Osteoblast (primary cell): ENCODE measurements at regions not wholly inside any gene's neighbourhood (a gene's known extent, or its start where the extent isn't known, plus 50 kb on each side); places are given as distances from the start of the nearest gene placed in this dataset.

Experiments used
- DNase-seq: peaks from one replicate; pipeline ENCODE4 v3.0.0; 2011; ENCODE audit warnings: low spot score, mixed read lengths; ENCODE audit not compliant: insufficient read length; ENCODE audit errors: missing footprints
- H2AFZ ChIP-seq: 2 replicates; pipeline ENCODE4 v1.6.0; 2011; ENCODE audit warnings: mild to moderate bottlenecking, low read length
- H3K27ac ChIP-seq: 2 replicates; pipeline ENCODE4 v1.5.1; 2011; ENCODE audit warnings: mild to moderate bottlenecking, low read depth, low read length, moderate library complexity
- H3K27me3 ChIP-seq: 2 replicates; pipeline ENCODE4 v1.6.0; 2012; ENCODE audit warnings: mild to moderate bottlenecking, control low read depth, inconsistent platforms, low read length, moderate library complexity; ENCODE audit not compliant: insufficient read depth
- H3K36me3 ChIP-seq: 2 replicates; pipeline ENCODE4 v1.5.1; 2011; ENCODE audit warnings: mild to moderate bottlenecking, low read length, control low read depth, moderate library complexity; ENCODE audit not compliant: insufficient read depth
- H3K4me1 ChIP-seq: 2 replicates; pipeline ENCODE4 v1.5.1; 2011; ENCODE audit warnings: mild to moderate bottlenecking, low read length, control low read depth, moderate library complexity; ENCODE audit not compliant: insufficient read depth
- H3K4me2 ChIP-seq: 2 replicates; pipeline ENCODE4 v1.6.0; 2011; ENCODE audit warnings: mild to moderate bottlenecking, low read length; ENCODE audit not compliant: insufficient read depth
- H3K4me3 ChIP-seq: fragments of 200-600 bp; sonication (generic); 3 replicates; pipeline ENCODE4 v1.5.1; 2012; ENCODE audit warnings: mild to moderate bottlenecking, low read length, inconsistent platforms; ENCODE audit not compliant: insufficient read depth
- H3K79me2 ChIP-seq: 2 replicates; pipeline ENCODE4 v1.6.0; 2012; ENCODE audit warnings: mild to moderate bottlenecking, low read length, control low read depth, inconsistent platforms; ENCODE audit not compliant: insufficient read depth
- H3K9me3 ChIP-seq: 2 replicates; pipeline ENCODE4 v1.5.1; 2011; ENCODE audit warnings: low read depth, low read length, control low read depth
- H4K20me1 ChIP-seq: 2 replicates; pipeline ENCODE4 v1.6.0; 2012; ENCODE audit warnings: mild to moderate bottlenecking, low read length, control low read depth; ENCODE audit not compliant: insufficient read depth
- CTCF ChIP-seq: IDR thresholded peaks from 2 replicates; pipeline ENCODE4 v1.5.1; 2011; ENCODE audit warnings: mild to moderate bottlenecking, low read depth, low read length, moderate library complexity; ENCODE audit errors: extremely low read depth

DNA sequence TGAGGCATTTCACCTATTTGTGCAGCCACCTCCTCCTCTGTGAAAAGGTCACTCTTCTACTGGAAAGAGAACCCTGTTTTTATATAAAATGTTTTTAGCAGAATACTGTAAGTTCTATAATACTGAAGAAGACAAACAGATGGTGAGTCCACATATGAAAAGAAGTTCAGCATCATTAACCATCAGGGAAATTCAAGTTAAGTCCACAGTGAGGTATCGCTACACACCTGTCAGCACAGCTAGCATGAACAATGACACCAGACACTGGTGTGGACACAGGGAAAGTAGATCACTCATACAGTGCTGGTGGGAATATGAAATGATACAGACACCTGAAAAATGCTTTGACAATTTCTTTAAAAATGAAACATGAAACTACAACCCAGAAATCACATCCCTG, 133.0 kb downstream of the MAD2L1 start:
- DNase-seq, result no peak
- H3K4me2 ChIP-seq, result no peak overlapping the region
- H3K9me3 ChIP-seq, result no peaks in the 10 kb centered on the region
- H3K4me1 ChIP-seq, result peaks cover 5% of the 10 kb centered on the region
- H4K20me1 ChIP-seq, result no peaks in the 10 kb centered on the region
- TF ChIP-seq CTCF, result no peak
- H3K27ac ChIP-seq, result no peak overlapping the region
- no peak overlapping the region for H3K4me3 ChIP-seq
- H3K79me2 ChIP-seq, result no peaks in the 10 kb centered on the region
- no peak overlapping the region for H2AFZ ChIP-seq
- H3K36me3 ChIP-seq, result no peaks in the 10 kb centered on the region
- no peaks in the 10 kb centered on the region for H3K27me3 ChIP-seq

- no peaks in the 10 kb centered on the region for H3K4me1 ChIP-seq
- no peak overlapping the region for H3K4me3 ChIP-seq
- no peaks in the 10 kb centered on the region for H3K9me3 ChIP-seq
- no peak overlapping the region for H3K4me2 ChIP-seq
- DNase-seq, result no peak
- H4K20me1 ChIP-seq, result no peaks in the 10 kb centered on the region
- no peaks in the 10 kb centered on the region for H3K79me2 ChIP-seq
- H3K27ac ChIP-seq, result no peak overlapping the region
- no peaks in the 10 kb centered on the region for H3K36me3 ChIP-seq
- no peaks in the 10 kb centered on the region for H3K27me3 ChIP-seq
- no peak for TF ChIP-seq CTCF
- no peak overlapping the region for H2AFZ ChIP-seq
Observed at GRCh38 chr4:119932277-119932676, 134.4 kb downstream of the MAD2L1 start.

DNA sequence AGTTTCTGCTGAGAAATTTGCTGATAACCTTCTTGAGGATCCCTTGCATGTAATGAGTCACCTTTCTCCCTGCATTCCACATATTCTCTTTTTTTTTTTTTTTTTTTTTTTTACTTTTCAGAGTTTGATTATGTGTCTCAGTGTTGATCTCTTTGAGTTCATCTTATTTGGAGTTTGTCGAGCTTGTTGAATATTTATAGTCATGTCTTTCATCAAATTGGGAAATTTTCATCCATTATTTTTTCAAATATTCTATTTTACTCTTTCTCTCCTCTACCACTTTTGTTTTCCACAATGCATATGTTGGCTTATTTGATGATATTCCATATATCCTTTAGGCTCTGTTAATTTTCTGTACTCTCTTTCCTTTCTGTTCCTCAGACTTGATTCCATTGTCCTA, 136.1 kb downstream of the MAD2L1 start:
- H3K4me3 ChIP-seq, result no peak overlapping the region
- H3K79me2 ChIP-seq, result no peaks in the 10 kb centered on the region
- no peaks in the 10 kb centered on the region for H3K9me3 ChIP-seq
- no peak overlapping the region for H3K27ac ChIP-seq
- no peaks in the 10 kb centered on the region for H3K27me3 ChIP-seq
- no peaks in the 10 kb centered on the region for H4K20me1 ChIP-seq
- no peak overlapping the region for H3K4me2 ChIP-seq
- no peak for DNase-seq
- no peak for TF ChIP-seq CTCF
- H2AFZ ChIP-seq, result no peak overlapping the region
- no peaks in the 10 kb centered on the region for H3K4me1 ChIP-seq
- H3K36me3 ChIP-seq, result no peaks in the 10 kb centered on the region

GRCh38 chr4:119921830-119922229, 144.8 kb downstream of the MAD2L1 start:
- DNase-seq, result no peak
- Histone ChIP-seq H3K4me2 (no peak overlapping the region), H3K9me3 (no peaks in the 10 kb centered on the region), H3K4me3 (no peak overlapping the region), H3K4me1 (no peaks in the 10 kb centered on the region), H4K20me1 (no peaks in the 10 kb centered on the region), H3K79me2 (no peaks in the 10 kb centered on the region), H3K27ac (no peak overlapping the region), H2AFZ (no peak overlapping the region), H3K27me3 (no peaks in the 10 kb centered on the region), H3K36me3 (no peaks in the 10 kb centered on the region)
- TF ChIP-seq CTCF, result no peak
